Gastrocnemius medialis (tissue), 4 donors: ENCODE measurements at regions not wholly inside any gene's neighbourhood (a gene's known extent, or its start where the extent isn't known, plus 50 kb on each side); places are given as distances from the start of the nearest gene placed in this dataset.

ENCODE experiments used
- POLR2A ChIP-seq, 2 donors: fragments of 450-650 bp; IDR thresholded peaks; one replicate each; pipeline ENCODE4 v1.6.1; 2017; ENCODE audit warnings: antibody characterized with exemption in 2 of 2, mild to moderate bottlenecking in 2 of 2, moderate library complexity in 2 of 2
- TF ChIP-seq, protein P1 (sequence below), 5 experiments: fragments of 450-650 bp in 3 of 5; fragments of 200-600 bp in 2 of 5; sonication (generic) in 2 of 5; IDR thresholded peaks in 4 of 5; conservative IDR thresholded peaks in 1 of 5; 1 replicate in 4 of 5; 2 replicates in 1 of 5; pipeline ENCODE4 v1.5.1; 2016 to 2019; ENCODE audit warnings: antibody characterized with exemption in 5 of 5, mild to moderate bottlenecking in 3 of 5, moderate library complexity in 3 of 5

DNA sequence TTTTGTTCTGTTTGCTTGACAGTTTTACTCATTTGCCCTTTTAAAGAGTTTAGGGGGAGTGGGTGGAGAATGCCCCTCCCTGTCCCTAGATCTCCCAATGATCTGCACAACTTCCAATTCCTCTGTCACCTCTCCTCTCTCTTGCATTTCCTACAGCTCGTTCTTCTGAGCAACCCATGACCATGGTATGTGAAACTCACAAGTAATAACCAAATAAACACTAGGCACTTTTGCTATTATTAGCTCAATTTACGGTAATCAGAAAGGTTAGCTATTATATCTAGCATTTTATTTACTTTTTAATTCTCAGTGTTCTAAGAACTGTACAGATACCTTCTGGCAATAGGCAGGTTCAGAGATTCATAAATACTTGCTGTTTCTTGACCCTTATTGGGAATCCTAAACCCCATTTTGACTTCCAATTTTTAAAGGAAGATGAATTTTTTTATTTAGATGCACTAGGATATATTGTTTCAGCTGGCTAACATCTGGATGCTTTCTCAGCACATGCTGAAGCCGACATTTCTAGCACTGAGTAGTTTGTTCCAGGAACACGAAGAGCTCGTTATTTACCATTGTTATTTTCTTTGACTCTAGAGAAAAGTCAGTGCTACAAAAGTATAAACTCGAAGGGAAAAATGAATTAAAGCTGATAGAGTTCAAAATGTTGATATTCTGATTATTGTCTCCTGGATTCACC, 194.7 kb upstream of the TLL1 start:
- TF ChIP-seq, protein P1, sequence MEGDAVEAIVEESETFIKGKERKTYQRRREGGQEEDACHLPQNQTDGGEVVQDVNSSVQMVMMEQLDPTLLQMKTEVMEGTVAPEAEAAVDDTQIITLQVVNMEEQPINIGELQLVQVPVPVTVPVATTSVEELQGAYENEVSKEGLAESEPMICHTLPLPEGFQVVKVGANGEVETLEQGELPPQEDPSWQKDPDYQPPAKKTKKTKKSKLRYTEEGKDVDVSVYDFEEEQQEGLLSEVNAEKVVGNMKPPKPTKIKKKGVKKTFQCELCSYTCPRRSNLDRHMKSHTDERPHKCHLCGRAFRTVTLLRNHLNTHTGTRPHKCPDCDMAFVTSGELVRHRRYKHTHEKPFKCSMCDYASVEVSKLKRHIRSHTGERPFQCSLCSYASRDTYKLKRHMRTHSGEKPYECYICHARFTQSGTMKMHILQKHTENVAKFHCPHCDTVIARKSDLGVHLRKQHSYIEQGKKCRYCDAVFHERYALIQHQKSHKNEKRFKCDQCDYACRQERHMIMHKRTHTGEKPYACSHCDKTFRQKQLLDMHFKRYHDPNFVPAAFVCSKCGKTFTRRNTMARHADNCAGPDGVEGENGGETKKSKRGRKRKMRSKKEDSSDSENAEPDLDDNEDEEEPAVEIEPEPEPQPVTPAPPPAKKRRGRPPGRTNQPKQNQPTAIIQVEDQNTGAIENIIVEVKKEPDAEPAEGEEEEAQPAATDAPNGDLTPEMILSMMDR (IDR thresholded peaks at IDR 0.05 in 4 of 5, conservative IDR thresholded peaks at IDR 0.05 in 1 of 5) = no peak
- no peak for TF ChIP-seq POLR2A (IDR thresholded peaks at IDR 0.05)
